HG03139 (cell line): ENCODE measurements at regions not wholly inside any gene's neighbourhood (a gene's known extent, or its start where the extent isn't known, plus 50 kb on each side); places are given as distances from the start of the nearest gene placed in this dataset.

Source experiments
- ATAC-seq: cut with Tn5 transposase; IDR thresholded peaks from one replicate; pipeline ENCODE4 v1.9.1; 2021; ENCODE audit not compliant: unreplicated experiment

DNA sequence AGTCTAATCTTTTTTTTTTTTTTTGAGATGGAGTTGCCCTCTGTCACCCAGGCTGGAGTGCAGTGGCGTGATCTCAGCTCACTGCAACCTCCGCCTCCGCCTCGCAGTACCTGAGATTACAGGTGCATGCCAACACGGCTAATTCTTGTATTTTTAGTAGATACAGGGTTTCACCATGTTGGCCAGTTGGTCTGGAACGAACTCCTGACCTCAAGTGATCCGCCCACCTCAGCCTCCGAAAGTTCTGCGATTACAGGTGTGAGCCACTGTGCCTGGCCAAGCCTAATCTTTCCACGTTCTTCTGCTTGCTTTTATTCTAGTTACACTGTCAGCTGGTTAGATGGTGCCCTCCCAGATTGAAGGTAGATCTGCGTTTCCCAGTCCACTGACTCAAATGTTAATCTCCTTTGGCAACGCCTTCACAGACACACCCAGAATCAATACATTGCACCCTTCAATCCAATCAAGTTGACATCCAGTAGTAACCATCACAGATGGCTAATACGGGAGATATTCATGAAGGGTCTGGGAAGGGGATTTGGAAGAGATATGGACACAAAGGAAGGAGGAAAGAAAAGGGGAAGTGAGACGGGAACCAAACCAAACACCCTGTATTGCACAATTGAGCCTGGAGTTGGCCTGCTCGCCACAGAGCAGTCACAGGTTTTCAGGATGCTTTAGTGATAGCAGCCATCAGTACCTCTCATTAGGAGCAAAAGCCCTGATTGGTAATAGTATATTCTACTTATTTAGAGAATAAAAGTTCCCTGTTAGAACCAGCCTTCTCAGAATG, 229.8 kb downstream of the PIK3C3 start:
- ATAC-seq, result no peak

DNA sequence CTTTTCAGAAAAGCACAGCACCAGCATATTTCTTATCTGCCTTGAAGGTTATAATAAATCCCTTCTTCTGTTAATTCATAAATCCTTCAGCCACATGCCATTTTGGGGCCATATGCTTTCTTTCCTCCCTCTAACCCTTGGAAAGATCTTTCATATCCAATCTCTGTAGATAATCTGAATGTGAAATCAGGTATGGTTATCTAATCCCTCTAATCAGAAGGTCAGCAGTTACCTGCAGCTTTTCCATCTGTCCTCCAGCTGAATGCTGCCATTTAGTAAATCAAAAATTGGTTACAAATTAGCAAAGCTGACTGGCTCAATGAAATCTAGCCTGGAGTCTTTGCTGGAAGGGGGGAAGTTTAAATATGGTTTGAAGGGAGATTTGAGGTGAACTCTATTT, 230.5 kb downstream of the PIK3C3 start:
- no peak for ATAC-seq

GRCh38 chr18:42187611-42188380, 232.8 kb downstream of the PIK3C3 start:
- no peak for ATAC-seq

DNA sequence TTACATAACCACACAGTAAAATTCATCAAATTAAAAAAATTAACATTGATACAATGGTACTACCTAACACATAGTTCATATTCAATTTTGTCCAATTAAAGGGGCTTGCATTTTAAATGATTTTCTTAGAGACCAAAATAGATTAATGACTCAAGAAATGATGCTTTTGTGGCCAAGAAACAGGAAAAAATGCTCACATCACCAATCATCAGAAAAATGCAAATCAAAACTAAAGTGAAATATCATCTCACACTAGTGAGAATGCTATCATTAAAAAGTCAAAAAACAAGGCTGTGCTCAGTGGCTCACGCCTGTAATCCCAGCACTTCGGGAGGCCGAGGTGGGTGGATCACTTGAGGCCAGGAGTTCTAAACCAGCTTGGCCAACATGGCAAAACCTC, 235.6 kb downstream of the PIK3C3 start:
- no peak for ATAC-seq

DNA sequence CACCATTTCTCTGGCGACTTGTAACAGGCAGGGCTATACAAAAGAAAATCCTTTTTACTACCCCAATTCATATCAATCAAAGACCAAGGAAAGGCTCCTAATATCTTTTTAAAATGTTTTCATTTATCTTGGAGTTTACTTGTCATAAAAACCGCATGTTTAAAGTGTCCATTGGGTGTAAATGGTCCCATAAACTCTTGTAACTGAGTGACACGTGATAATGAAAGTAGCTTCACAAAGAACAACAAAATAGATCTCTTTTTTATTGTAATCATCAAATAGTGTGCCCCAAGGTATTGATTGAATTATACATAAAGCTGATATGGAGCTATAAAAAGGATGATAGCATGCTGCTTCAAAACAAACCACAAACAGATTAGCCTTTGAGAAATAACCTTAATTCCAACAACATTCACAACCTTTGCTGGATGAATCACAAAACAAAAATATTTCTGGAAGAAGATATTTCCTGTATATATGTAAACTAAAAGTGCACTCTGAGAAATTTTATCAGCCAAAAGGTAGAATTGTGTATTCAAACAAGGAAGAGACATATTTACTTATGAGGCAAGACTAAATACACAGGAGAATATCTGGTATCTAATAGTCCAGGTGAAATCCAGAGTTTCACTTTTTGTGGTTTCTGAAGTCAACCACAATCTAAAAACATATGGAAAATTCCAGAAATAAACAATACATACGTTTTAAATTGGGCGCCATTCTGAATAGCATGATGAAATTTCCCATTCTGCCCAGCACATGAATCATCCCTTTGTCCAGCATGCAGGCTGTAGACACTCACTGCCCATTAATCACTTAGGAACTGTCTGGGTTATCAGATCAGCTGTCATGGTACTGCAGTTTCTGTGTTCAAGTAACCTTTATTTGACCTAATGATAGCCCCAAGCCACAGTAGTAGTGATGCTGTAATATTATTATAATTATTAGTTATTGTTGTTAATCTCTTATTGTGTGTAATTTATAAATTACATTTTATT, 237.5 kb downstream of the PIK3C3 start:
- ATAC-seq, result no peak

GRCh38 chr18:42196651-42197050, 241.6 kb downstream of the PIK3C3 start:
- no peak for ATAC-seq

GRCh38 chr18:42201137-42201536, 246.1 kb downstream of the PIK3C3 start:
- no peak for ATAC-seq

- ATAC-seq, result no peak
These were observed 256.2 kb downstream of the PIK3C3 start for GRCh38 chr18:42211201-42211600.

GRCh38 chr18:42222557-42222956, 267.5 kb downstream of the PIK3C3 start:
- no peak for ATAC-seq

- no peak for ATAC-seq
These were observed 273.5 kb downstream of the PIK3C3 start for GRCh38 chr18:42228581-42228980.

- ATAC-seq, result peak; percentile 98
These were observed 274.5 kb downstream of the PIK3C3 start for GRCh38 chr18:42229211-42230210.

- ATAC-seq, result no peak
These were observed 275.6 kb downstream of the PIK3C3 start for GRCh38 chr18:42230636-42231035.

- no peak for ATAC-seq
These were observed 276.2 kb downstream of the PIK3C3 start for GRCh38 chr18:42231284-42231683.

DNA sequence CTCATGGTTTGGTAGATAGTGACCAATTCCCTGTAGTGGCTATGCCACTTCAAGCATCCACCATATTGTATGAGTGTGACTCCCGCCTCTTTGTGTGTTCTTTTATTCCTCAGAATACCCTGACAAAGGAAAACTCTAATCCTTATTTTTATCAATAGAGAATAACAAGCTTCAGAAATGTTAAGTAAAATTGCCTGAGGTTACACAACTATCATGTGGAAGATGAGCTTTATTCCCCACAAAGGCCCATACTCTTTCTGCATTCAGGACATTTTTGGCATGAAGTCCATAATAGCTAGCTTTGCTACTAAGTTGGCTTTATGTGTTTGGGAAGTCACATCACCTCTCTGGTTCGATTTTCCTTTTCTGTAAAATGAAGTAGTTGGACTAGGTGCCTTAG, 276.8 kb downstream of the PIK3C3 start:
- no peak for ATAC-seq

DNA sequence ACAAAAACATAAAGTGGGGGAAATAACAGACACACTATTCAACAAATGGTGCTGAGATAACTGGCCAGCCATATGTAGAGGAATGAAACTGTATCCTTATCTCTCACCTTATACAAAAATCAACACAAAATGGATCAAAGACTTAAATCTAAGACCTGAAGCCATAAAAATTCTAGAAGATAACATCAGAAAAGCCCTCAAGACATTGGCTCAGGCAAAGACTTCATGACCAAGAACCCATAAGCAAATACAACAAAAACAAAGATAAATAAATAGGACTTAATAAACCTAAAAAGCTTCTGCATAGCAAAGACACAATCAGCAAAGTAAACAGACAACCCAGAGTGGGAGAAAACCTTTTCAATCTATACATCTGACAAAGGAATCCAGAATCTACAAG, 278.9 kb downstream of the PIK3C3 start:
- ATAC-seq, result no peak

DNA sequence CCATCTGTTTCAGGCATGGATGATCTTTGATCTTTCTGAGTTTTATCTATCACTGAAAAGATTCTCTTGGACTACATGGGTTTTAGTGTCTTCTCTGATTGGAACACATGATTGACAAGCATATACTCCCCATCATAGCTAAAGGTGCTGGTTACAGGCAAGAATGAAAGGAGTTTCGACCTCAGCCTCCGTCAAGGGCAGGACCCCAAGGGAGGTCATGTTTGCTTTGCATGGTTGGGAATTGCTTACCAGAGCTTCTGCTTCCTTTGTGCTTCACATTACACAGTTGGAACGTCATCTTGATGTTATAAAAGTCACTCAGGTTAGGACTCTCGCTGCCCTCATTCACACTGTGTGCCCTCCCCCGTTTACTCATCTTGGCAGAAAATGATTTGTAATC, 287.7 kb downstream of the PIK3C3 start:
- ATAC-seq, result no peak

DNA sequence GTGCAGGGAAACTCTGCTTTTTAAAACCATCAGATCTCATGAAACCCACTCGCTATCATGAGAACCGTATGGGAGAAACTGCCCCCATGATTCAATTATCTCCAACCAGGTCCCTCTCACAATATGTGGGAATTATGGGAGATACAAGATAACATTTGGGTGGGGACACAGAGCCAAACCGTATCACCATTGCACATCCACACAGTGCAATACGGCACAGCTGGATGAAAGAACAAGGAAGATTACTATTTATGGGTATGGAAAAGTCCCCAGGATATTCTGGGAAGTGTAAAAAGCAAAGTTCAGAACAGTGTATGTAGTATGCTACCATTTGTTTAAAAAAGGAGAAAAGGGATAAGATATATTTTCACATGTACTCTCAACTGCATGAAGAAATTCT, 290.1 kb downstream of the PIK3C3 start:
- no peak for ATAC-seq

- ATAC-seq, result no peak
These were observed 301.1 kb downstream of the PIK3C3 start for GRCh38 chr18:42255908-42256765.
